HepG2 (cell line): ENCODE measurements at regions not wholly inside any gene's neighbourhood (a gene's known extent, or its start where the extent isn't known, plus 50 kb on each side); places are given as distances from the start of the nearest gene placed in this dataset.

Experiments used
- ATRX ChIP-seq: sonication (generic); formaldehyde crosslinking; IDR thresholded peaks from 2 replicates; pipeline ENCODE4 v1.4.0; 2020; ENCODE audit warnings: missing genetic modification reagents, borderline replicate concordance
- KDM4B ChIP-seq: sonication (generic); formaldehyde crosslinking; IDR thresholded peaks from 2 replicates; pipeline ENCODE4 v1.4.0; 2020; ENCODE audit warnings: missing genetic modification reagents
- NR2C2 ChIP-seq: sonication (generic); formaldehyde crosslinking; IDR thresholded peaks from 2 replicates; pipeline ENCODE4 v1.4.0; 2020; ENCODE audit warnings: missing genetic modification reagents, mild to moderate bottlenecking, moderate library complexity, borderline replicate concordance
- POLR2A ChIP-seq, 2 experiments: IDR thresholded peaks; 2 replicates each; pipeline ENCODE4 v1.6.1; 2011; ENCODE audit warnings: low read depth in 2 of 2, low read length in 2 of 2, mild to moderate bottlenecking in 1 of 2, moderate library complexity in 1 of 2; ENCODE audit not compliant: insufficient read depth in 1 of 2
- RFX5 ChIP-seq: IDR thresholded peaks from 2 replicates; pipeline ENCODE4 v1.6.1; 2011; ENCODE audit warnings: low read depth, low read length, improper control_type of control experiment
- ZNF660 ChIP-seq: sonication (generic); formaldehyde crosslinking; IDR thresholded peaks from 2 replicates; pipeline ENCODE4 v1.5.1; 2020; ENCODE audit warnings: mild to moderate bottlenecking, low read depth, missing genetic modification reagents, borderline replicate concordance

DNA sequence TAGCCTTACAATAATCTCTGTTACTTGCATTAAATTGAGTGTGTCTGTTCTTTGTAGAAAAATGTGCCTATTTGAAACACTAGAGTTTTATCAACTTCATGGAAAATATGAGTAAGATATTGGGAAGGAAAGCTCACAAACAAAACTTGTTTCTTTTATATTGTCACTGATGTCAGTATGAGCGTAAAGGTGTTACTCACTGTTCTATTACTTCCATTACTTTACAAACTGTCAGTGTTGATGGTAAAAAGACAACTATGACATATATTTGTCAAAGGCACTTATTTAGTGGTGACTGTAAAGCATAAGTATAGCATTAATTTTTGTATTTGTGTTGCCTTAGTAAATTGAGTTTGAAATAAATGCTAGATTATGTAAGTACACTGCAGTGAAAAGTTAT, 193.7 kb upstream of the FLRT2 start:
- TF ChIP-seq RFX5 (no peak), ZNF660 (CRISPR knock-in tag) (no peak), ATRX (no peak), NR2C2 (CRISPR knock-in tag) (no peak), POLR2A (IDR thresholded peaks at IDR 0.05; ENCODE audit: insufficient read depth in 1 of 2, low read depth in 2 of 2, low read length in 2 of 2) (no peak), KDM4B (CRISPR knock-in tag) (no peak)
